ENCODE measurements at regions not wholly inside any gene's neighbourhood (a gene's known extent, or its start where the extent isn't known, plus 50 kb on each side); places are given as distances from the start of the nearest gene placed in this dataset.

- TF ChIP-seq CTCF (IDR thresholded peaks at IDR 0.05) = no peak
- TF ChIP-seq POLR2A (IDR thresholded peaks at IDR 0.05) = no peak
Observed at GRCh38 chr11:23923357-23923756, 573.5 kb upstream of the LUZP2 start.
